ENCODE measurements at regions not wholly inside any gene's neighbourhood (a gene's known extent, or its start where the extent isn't known, plus 50 kb on each side); places are given as distances from the start of the nearest gene placed in this dataset.
"Not testable (repeated sequence)": the region's sequence is repeated elsewhere in the genome, so short reads cannot be mapped to it uniquely, and the experiment has no call there.

DNA sequence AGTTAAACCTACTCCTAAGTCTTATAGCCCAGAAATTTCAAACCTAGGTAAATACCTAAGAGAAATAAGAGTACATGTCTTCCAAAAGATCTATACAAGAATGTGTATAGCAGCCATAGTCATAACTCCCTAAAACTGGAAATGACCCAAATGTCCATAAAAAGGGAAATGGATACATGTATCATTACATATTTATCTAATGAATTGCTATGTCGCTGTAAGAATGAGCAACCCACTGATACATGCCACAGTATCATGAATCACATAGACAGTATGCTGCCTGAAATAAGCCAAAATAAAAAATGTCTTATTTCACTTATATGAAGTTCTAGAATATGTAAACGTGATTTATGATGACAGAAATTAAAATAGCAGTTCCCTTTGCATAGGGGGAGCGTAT is 679.5 kb downstream of the MAFB start:
- H3K4me3 Mint-ChIP-seq: no peak overlapping the region
- no peak for DNase-seq
- no peak overlapping the region for H3K27ac Mint-ChIP-seq
- H3K4me1 Mint-ChIP-seq (ENCODE audit: low read depth): no peaks in the 10 kb centered on the region
- no peaks in the 10 kb centered on the region for H3K36me3 Mint-ChIP-seq (ENCODE audit: low read depth)
- no peaks in the 10 kb centered on the region for H3K9me3 Mint-ChIP-seq
- no peaks in the 10 kb centered on the region for H3K27me3 Mint-ChIP-seq

DNA sequence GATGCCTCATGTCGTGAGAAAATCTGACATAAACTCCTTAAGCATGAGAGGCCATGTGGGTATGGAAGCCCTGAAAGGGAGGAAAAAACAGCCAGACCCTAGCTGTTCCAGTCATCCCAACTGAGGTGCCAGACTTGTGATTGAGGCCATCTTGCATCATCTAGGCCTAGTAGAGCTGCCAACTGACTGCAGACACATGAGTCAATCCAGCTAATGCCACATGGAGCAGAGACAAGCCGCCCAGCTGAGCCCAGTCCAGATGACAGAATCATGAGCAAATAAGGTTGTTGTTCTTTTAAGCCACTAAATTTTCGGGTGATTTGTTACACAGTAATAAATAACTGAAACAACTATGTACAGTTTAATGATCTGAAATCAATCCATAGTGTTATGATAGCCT is 680.9 kb downstream of the MAFB start:
- H3K27me3 Mint-ChIP-seq: no peaks in the 10 kb centered on the region
- no peaks in the 10 kb centered on the region for H3K4me1 Mint-ChIP-seq (ENCODE audit: low read depth)
- H3K9me3 Mint-ChIP-seq: no peaks in the 10 kb centered on the region
- DNase-seq: no peak
- H3K4me3 Mint-ChIP-seq: no peak overlapping the region
- H3K36me3 Mint-ChIP-seq (ENCODE audit: low read depth): no peaks in the 10 kb centered on the region
- H3K27ac Mint-ChIP-seq: no peak overlapping the region

DNA sequence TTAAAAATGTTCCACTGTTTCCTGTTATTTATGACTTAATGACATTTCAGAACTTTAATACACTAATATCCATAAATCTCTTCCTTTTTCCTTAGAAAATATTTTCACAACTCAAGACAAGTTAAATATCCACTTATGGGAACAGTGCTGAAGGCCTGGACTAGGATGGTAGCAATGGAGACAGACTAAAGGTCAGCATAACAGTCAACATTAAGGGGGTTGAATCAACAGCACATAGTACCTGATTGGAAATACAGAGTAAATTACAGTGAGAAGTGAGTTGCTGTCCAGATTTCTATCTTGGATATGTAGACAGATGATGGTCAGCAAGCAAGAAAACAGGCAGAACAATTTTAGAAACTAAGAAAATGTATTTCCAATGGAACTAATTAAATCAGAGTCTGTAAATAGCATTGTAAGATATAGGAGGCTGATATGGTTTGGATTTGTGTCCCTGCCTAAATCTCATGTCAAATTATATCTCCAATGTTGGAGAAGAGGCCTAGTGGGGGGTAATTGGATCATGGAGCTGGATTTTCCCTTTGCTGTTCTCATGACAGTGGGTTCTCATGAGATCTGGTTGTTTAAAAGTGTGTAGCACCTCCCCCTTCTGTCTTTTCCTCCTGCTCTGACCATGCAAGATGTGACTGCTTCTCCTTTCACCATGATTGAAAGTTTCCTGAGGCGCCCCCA is 682.7 kb downstream of the MAFB start:
- H3K27ac Mint-ChIP-seq: no peak overlapping the region
- no peaks in the 10 kb centered on the region for H3K36me3 Mint-ChIP-seq (ENCODE audit: low read depth)
- no peaks in the 10 kb centered on the region for H3K27me3 Mint-ChIP-seq
- no peak for DNase-seq
- H3K9me3 Mint-ChIP-seq: no peaks in the 10 kb centered on the region
- no peaks in the 10 kb centered on the region for H3K4me1 Mint-ChIP-seq (ENCODE audit: low read depth)
- no peak overlapping the region for H3K4me3 Mint-ChIP-seq

DNA sequence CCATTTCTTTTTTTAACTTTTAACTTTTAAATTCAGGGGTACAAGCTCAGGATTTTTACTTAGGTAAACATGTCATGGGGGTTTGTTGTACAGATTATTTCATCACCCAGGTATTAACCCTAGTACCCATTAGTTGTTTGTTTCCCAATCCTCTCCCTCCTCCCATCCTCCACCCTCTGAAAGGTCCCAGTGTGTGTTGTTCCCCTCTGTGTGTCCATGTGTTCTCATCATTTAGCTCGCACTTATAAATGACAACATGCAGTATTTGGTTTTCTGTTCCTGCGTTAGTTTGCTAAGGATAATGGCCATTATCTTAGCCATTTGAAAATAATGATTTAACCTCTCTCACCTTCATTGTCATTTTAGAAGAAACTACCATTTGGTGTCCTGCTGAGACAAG is 684.9 kb downstream of the MAFB start:
- not testable (repeated sequence) for H3K36me3 Mint-ChIP-seq (ENCODE audit: low read depth); H3K4me3 Mint-ChIP-seq; H3K27ac Mint-ChIP-seq; DNase-seq; H3K4me1 Mint-ChIP-seq (ENCODE audit: low read depth); H3K27me3 Mint-ChIP-seq; H3K9me3 Mint-ChIP-seq

DNA sequence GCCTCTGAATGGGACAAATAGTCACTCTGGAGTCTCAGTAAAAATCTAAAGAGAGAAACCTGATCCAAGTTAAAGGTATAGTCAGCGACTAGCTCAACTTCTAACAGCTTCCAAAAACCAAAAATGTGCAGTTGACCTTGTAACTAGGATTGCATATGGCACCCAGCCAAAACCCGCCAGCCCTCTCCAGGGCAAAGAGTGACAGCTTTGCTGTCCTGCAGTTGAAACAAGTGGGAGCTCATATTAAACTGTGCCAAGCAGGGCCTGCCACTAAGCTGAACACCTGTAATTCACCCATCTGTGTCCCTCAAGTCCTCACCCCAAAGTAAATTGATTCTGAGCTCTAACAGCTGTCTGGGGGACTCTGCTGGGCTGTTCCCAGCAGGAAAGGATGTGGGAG is 695.3 kb downstream of the MAFB start:
- Mint-ChIP-seq H3K4me1 (ENCODE audit: low read depth) (no peaks in the 10 kb centered on the region), H3K9me3 (peaks cover 12% of the 10 kb centered on the region), H3K4me3 (no peak overlapping the region), H3K27ac (no peak overlapping the region), H3K27me3 (no peaks in the 10 kb centered on the region), H3K36me3 (ENCODE audit: low read depth) (no peaks in the 10 kb centered on the region)
- no peak for DNase-seq

DNA sequence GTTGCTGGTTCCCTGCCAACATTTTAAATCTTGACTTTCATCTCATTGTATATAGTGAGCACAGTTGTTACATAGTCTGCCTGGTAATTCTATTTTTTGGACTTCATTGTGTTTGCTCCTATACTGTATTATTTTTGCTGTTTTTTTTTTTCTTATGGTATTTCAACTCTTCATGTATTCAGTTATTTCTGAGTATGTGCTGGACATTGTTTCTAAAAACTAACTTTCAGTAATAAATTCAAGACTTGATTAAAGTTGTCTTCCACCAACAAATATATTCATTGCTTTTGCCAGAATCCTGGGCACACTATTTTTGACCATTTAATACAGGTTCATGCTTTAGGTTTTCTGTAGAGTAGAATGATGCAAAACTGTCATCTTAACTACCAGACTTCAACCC is 698.3 kb downstream of the MAFB start:
- H3K36me3 Mint-ChIP-seq (ENCODE audit: low read depth): no peaks in the 10 kb centered on the region
- H3K9me3 Mint-ChIP-seq: peaks cover 10% of the 10 kb centered on the region
- no peaks in the 10 kb centered on the region for H3K27me3 Mint-ChIP-seq
- H3K27ac Mint-ChIP-seq: no peak overlapping the region
- DNase-seq: no peak
- no peak overlapping the region for H3K4me3 Mint-ChIP-seq
- H3K4me1 Mint-ChIP-seq (ENCODE audit: low read depth): no peaks in the 10 kb centered on the region

DNA sequence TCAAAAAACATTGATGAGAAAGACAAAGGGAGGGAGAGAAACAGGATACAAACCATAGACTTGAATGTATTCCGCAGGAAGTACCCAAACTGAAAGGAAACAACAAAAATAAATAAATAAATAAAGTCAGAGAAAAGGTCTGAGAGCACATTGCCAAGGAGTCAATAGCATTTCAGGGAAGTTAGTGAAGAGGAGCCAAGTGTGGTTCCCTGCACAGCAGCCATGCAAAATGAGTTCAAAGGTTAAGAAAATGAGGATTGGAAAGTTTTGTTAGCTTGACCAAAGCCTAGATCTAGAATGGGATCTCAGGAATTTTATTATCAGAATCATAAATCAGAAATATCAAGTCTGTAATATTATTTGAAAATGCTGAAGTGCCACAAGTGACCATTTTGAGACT is 700.0 kb downstream of the MAFB start:
- no peak for DNase-seq
- Mint-ChIP-seq H3K36me3 (ENCODE audit: low read depth) (no peaks in the 10 kb centered on the region), H3K27ac (no peak overlapping the region), H3K4me3 (no peak overlapping the region), H3K4me1 (ENCODE audit: low read depth) (no peaks in the 10 kb centered on the region), H3K27me3 (no peaks in the 10 kb centered on the region), H3K9me3 (peaks cover 14% of the 10 kb centered on the region)

DNA sequence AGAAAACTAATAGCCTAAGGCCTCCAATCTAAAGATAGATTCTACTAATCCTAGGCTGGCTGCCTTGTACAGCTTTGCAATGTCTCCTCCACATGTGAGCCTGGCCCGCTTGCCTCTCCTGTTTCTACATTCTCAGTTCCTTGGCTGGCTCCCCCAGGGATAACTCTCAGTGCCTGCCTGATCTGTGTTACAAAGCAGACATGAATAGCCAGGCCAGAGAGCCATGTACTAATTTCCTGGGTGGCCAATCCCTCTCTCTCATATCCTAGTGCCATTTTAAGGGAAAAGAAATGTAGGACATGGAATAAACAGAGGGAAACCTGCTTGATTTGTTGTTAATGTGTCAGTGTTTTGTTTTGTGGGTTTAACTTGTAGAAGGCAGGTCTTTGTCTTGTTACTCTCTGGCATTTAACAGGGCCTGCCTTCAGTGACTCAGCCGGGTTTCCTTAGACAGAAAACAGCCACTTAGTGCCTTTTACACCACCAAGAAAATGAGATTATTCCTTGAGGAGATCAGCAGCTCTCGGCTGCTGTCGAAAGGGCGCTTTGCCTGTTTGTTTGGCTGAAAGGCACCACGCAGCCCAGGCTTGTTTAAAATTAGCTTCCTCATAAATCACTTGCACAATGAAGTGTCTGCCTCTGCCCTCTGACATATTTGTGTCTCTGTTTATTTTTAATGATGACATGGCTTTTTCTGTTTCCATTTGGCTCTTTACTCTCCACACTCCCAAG is 702.7 kb downstream of the MAFB start:
- H3K27me3 Mint-ChIP-seq: no peaks in the 10 kb centered on the region

DNA sequence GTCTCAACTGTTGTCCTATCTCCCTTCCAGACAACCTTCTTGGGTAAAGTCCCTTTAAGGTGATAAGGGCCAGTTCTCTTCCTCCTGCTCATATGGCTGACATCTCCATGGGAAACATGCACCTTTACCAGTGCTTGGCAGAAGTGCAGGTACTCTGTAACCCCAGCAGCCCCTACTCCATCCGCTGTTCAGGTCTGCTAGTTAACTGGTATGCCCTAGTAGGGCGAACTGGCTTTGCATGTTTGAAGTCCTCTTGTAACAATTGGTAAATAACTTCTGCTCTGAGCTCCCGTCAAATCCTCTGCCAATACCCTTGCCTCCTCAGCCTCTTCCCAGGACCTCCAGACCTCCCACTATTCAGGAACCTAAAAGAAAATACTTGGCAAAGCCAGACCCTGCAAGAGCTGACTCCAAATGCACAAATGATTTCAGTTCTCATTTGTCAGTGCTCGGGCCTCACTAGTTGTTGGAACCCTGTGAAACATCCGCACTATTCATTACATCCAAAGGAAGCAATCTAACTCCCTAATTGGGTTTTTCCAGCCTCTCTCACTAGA is 703.7 kb downstream of the MAFB start:
- no peaks in the 10 kb centered on the region for H3K27me3 Mint-ChIP-seq
- peaks cover 10% of the 10 kb centered on the region for H3K9me3 Mint-ChIP-seq

More for the DNA sequence above, 702.7 kb downstream of the MAFB start:
- H3K4me3 Mint-ChIP-seq: no peak overlapping the region
- DNase-seq: no peak
- peaks cover 14% of the 10 kb centered on the region for H3K9me3 Mint-ChIP-seq
- H3K36me3 Mint-ChIP-seq (ENCODE audit: low read depth): no peaks in the 10 kb centered on the region
- H3K27ac Mint-ChIP-seq: no peak overlapping the region
- H3K4me1 Mint-ChIP-seq (ENCODE audit: low read depth): no peaks in the 10 kb centered on the region

DNA sequence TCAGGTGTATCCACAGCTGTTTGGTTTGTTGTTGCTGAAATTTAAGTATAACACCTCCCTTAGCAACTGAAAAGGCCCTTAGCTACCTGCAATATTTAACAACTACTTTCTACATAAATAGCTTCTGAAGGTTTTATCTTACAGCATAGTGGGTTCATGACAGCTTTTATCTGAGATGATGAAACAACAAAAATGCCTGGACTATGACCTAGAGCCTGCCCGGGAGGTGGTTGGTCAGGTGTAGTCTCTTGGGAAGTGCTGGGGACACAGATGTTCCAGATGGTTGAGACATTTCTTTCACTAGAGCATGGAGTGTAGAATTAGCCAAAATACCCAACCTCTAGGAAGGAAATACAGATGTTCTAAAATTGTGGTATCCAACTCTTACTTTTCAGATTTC is 705.4 kb downstream of the MAFB start:
- Mint-ChIP-seq H3K4me1 (ENCODE audit: low read depth) (no peaks in the 10 kb centered on the region), H3K9me3 (peaks cover 5% of the 10 kb centered on the region), H3K36me3 (ENCODE audit: low read depth) (no peaks in the 10 kb centered on the region), H3K27ac (no peak overlapping the region), H3K4me3 (no peak overlapping the region), H3K27me3 (no peaks in the 10 kb centered on the region)
- no peak for DNase-seq

More for the DNA sequence above, 703.7 kb downstream of the MAFB start:
- no peaks in the 10 kb centered on the region for H3K36me3 Mint-ChIP-seq (ENCODE audit: low read depth)
- no peaks in the 10 kb centered on the region for H3K4me1 Mint-ChIP-seq (ENCODE audit: low read depth)
- no peak overlapping the region for H3K4me3 Mint-ChIP-seq
- H3K27ac Mint-ChIP-seq: no peak overlapping the region
- DNase-seq: no peak

DNA sequence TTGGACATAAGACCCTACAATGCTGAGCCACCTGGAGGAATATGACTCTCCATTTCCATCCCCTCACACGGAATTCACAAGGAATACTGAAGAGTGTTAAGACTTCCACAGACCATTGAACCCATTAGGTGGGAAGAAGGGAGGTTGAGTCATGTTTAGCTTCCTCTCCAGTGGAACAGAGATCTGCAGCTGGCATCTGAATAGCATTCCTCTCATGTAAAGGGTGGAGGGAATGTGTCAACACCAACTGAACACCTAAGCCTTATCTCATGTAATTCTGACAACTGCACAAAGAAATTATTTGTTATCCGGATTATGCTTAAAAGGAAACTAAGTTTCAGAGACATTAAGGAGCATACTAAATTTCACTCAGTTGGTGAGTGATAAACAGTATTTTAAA is 705.9 kb downstream of the MAFB start:
- no peaks in the 10 kb centered on the region for H3K27me3 Mint-ChIP-seq
- peaks cover 5% of the 10 kb centered on the region for H3K9me3 Mint-ChIP-seq
- H3K27ac Mint-ChIP-seq: no peak overlapping the region
- no peak overlapping the region for H3K4me3 Mint-ChIP-seq
- DNase-seq: no peak
- H3K4me1 Mint-ChIP-seq (ENCODE audit: low read depth): no peaks in the 10 kb centered on the region
- H3K36me3 Mint-ChIP-seq (ENCODE audit: low read depth): no peaks in the 10 kb centered on the region

DNA sequence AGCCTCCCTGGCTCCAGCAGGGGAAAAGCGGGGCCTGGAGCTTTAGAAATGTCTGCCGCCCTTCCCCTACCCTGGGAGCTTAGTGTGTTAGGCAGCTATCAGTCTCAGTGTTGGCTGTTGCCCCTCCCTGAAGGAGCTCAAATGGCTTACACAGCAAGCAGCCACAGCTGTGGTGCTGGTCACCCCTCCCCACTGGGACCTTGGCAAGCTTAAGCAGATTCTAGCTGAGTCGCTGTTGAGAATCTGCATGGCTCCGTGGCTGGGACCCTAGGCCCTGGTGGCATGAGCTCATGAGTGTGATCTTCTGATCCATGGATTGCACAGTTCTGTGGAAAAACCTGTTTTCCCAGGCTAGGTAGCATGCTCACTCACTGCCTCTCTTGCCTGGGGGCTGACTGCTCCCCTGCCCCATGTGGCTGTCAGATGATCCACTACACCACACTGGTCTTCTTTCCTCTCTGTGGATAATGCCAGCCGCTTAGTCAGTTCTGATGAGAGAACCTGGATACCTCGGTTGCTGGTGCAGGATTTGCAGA is 714.0 kb downstream of the MAFB start:
- H3K9me3 Mint-ChIP-seq: peaks cover 14% of the 10 kb centered on the region
- no peak overlapping the region for H3K27ac Mint-ChIP-seq
- H3K36me3 Mint-ChIP-seq (ENCODE audit: low read depth): no peaks in the 10 kb centered on the region
- H3K4me1 Mint-ChIP-seq (ENCODE audit: low read depth): no peaks in the 10 kb centered on the region
- H3K4me3 Mint-ChIP-seq: no peak overlapping the region
- DNase-seq: no peak
- peaks cover 6% of the 10 kb centered on the region for H3K27me3 Mint-ChIP-seq

DNA sequence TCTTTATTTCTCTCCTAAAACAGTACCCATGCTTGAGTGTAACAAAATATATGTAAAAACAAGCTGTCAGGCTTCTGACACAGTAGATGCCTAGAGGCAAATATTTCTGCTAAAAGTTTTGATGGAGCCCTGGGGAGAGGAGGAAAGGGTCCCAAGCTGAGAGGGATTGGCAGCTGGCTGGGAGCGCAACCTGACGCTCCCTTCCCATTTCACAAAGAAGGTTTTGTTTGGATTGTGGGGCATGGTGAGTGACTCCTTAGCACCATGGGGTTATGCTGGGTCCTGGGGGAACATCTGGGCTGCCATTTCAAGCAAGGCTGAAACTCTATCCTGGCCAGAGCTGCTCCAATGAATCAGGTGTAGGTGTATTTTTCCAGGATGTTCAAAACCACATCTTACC is 720.5 kb downstream of the MAFB start:
- H3K9me3 Mint-ChIP-seq: peaks cover 14% of the 10 kb centered on the region

DNA sequence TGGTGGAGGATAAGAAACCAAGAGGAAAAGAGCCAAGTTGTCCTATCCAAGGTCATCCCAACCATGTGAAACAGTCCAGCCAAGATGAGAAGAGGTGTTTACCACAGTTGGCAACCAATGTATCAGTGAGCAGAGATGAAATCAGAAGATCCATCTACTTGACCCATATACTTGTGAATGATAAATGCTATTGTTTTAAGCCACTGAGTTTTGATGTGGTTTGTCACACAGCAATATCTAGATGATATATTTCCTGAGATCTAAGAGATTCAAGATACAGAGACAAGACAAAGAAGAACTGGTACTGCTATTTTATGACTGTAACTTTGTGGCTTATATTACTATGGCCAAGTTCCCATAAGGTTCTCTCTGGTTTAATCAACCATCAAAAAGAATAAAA is 721.2 kb downstream of the MAFB start:
- peaks cover 14% of the 10 kb centered on the region for H3K9me3 Mint-ChIP-seq
- no peak for DNase-seq
- H3K27me3 Mint-ChIP-seq: no peaks in the 10 kb centered on the region
- H3K36me3 Mint-ChIP-seq (ENCODE audit: low read depth): no peaks in the 10 kb centered on the region
- H3K27ac Mint-ChIP-seq: no peak overlapping the region
- no peak overlapping the region for H3K4me3 Mint-ChIP-seq
- H3K4me1 Mint-ChIP-seq (ENCODE audit: low read depth): no peaks in the 10 kb centered on the region

More for the DNA sequence above, 720.5 kb downstream of the MAFB start:
- Mint-ChIP-seq H3K4me3 (no peak overlapping the region), H3K36me3 (ENCODE audit: low read depth) (no peaks in the 10 kb centered on the region), H3K27ac (no peak overlapping the region), H3K4me1 (ENCODE audit: low read depth) (no peaks in the 10 kb centered on the region), H3K27me3 (no peaks in the 10 kb centered on the region)
- no peak for DNase-seq

DNA sequence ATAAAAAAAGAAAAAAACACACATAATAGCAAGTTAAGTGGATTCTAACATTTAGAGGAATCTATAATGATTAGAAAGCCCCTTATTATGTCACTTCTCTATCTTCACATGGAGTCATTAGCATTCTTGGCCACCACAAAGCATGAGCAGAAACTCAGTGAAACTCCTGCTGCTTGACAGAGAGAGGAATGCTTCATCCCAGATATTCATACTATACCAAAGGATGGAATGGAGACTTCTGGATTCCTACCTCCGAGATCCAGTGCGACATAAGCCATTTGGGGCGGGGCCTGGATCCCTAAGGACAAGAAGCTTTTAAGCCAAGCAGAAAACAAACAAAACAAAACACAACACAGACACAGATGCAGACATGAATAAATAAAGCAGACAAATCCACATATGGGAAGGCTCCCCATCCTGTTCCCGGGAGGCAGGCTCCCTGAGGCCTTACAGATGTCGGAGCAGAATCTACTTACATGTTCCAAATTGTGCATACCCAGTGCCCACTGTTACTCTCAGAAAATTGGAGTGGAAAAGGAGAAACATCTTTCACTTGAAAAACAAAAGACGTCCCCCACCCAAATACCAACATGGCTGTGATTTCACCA is 727.3 kb downstream of the MAFB start:
- DNase-seq: no peak
- Mint-ChIP-seq H3K36me3 (ENCODE audit: low read depth) (no peaks in the 10 kb centered on the region), H3K4me1 (ENCODE audit: low read depth) (no peaks in the 10 kb centered on the region), H3K9me3 (no peaks in the 10 kb centered on the region), H3K27me3 (no peaks in the 10 kb centered on the region), H3K4me3 (no peak overlapping the region), H3K27ac (no peak overlapping the region)
